ENCODE measurements at regions not wholly inside any gene's neighbourhood (a gene's known extent, or its start where the extent isn't known, plus 50 kb on each side); places are given as distances from the start of the nearest gene placed in this dataset.

GRCh38 chr3:30343067-30343831, 263.2 kb upstream of the TGFBR2 start:
- ChIA-PET CTCF (no interaction called here), POLR2A (no interaction called here)
- TF ChIP-seq TARDBP (IDR thresholded peaks at IDR 0.05) (no peak), ZNF384 (IDR thresholded peaks at IDR 0.05) (no peak), LEF1 (IDR thresholded peaks at IDR 0.05; ENCODE audit: borderline replicate concordance) (no peak), ELF4 (IDR thresholded peaks at IDR 0.05) (no peak), FOXM1 (IDR thresholded peaks at IDR 0.05; ENCODE audit: borderline replicate concordance) (no peak), BHLHE40 (IDR thresholded peaks at IDR 0.05; ENCODE audit: borderline replicate concordance) (no peak), HDGF (IDR thresholded peaks at IDR 0.05; ENCODE audit: borderline replicate concordance) (no peak)

GRCh38 chr3:30343861-30344260, 262.5 kb upstream of the TGFBR2 start:
- POLR2A ChIA-PET = no interaction called here

More at GRCh38 chr3:30343067-30343831, 263.2 kb upstream of the TGFBR2 start:
- no peak for DNase-seq (ENCODE audit: extremely low spot score)

DNA sequence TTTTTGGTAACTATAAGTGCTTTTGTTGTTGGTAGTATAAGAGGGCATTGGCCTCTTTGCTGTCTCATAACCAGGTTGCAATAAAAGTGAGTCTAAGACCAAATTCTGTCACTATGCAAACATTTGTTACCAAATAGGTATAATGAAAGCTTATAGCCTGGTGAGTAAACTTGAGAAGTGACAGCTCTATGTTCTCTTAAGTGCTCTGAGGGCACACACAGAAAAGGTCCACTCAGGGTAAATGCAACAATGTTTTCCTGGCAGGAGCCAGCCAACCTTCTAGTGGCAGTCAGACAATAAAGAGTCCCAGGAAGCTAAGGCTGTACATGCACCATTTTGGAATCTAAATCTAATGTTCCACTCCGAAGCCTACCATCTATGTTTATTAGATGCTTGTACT, 262.1 kb upstream of the TGFBR2 start:
- no peak for DNase-seq (ENCODE audit: extremely low spot score)
- no peak for TF ChIP-seq CTBP1 (IDR thresholded peaks at IDR 0.05; ENCODE audit: borderline replicate concordance)
- no peak for TF ChIP-seq ARNT (IDR thresholded peaks at IDR 0.05)
- no peak for TF ChIP-seq SP1 (IDR thresholded peaks at IDR 0.05)
- TF ChIP-seq TARDBP (IDR thresholded peaks at IDR 0.05) = no peak
- TF ChIP-seq L3MBTL2 (conservative IDR thresholded peaks at IDR 0.05) = no peak
- TF ChIP-seq ELF4 (IDR thresholded peaks at IDR 0.05) = no peak
- TF ChIP-seq HDGF (IDR thresholded peaks at IDR 0.05; ENCODE audit: borderline replicate concordance) = no peak
- TF ChIP-seq LEF1 (IDR thresholded peaks at IDR 0.05; ENCODE audit: borderline replicate concordance) = no peak
- TF ChIP-seq NFRKB (IDR thresholded peaks at IDR 0.05) = no peak
- ChIA-PET CTCF (no interaction called here), POLR2A (no interaction called here)

More at GRCh38 chr3:30343861-30344260, 262.5 kb upstream of the TGFBR2 start:
- no peak for DNase-seq (ENCODE audit: extremely low spot score)
- no peak for TF ChIP-seq L3MBTL2 (conservative IDR thresholded peaks at IDR 0.05)
- no peak for TF ChIP-seq TARDBP (IDR thresholded peaks at IDR 0.05)
- TF ChIP-seq ELF4 (IDR thresholded peaks at IDR 0.05) = no peak
- TF ChIP-seq, protein P1, sequence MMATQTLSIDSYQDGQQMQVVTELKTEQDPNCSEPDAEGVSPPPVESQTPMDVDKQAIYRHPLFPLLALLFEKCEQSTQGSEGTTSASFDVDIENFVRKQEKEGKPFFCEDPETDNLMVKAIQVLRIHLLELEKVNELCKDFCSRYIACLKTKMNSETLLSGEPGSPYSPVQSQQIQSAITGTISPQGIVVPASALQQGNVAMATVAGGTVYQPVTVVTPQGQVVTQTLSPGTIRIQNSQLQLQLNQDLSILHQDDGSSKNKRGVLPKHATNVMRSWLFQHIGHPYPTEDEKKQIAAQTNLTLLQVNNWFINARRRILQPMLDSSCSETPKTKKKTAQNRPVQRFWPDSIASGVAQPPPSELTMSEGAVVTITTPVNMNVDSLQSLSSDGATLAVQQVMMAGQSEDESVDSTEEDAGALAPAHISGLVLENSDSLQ (IDR thresholded peaks at IDR 0.05) = no peak
- CTCF ChIA-PET = no interaction called here

- DNase-seq (ENCODE audit: extremely low spot score) = no peak
- TF ChIP-seq SP1 (IDR thresholded peaks at IDR 0.05) (no peak), SUZ12 (IDR thresholded peaks at IDR 0.05) (no peak), BHLHE40 (IDR thresholded peaks at IDR 0.05; ENCODE audit: borderline replicate concordance) (no peak), FOXK2 (IDR thresholded peaks at IDR 0.05) (no peak), TARDBP (IDR thresholded peaks at IDR 0.05) (no peak)
- CTCF ChIA-PET = no interaction called here
- POLR2A ChIA-PET = no interaction called here
Observed at GRCh38 chr3:30346933-30347320, 259.5 kb upstream of the TGFBR2 start.

- TF ChIP-seq CTBP1 (IDR thresholded peaks at IDR 0.05; ENCODE audit: borderline replicate concordance) = no peak
- TF ChIP-seq FOXM1 (IDR thresholded peaks at IDR 0.05; ENCODE audit: borderline replicate concordance) = no peak
- TF ChIP-seq, protein P1 (IDR thresholded peaks at IDR 0.05) = no peak
- no peak for TF ChIP-seq LEF1 (IDR thresholded peaks at IDR 0.05; ENCODE audit: borderline replicate concordance)
- no peak for TF ChIP-seq ARNT (IDR thresholded peaks at IDR 0.05)
- no peak for TF ChIP-seq SP1 (IDR thresholded peaks at IDR 0.05)
- no peak for TF ChIP-seq HDGF (IDR thresholded peaks at IDR 0.05; ENCODE audit: borderline replicate concordance)
- no peak for TF ChIP-seq NFRKB (IDR thresholded peaks at IDR 0.05)
- TF ChIP-seq L3MBTL2 (conservative IDR thresholded peaks at IDR 0.05) = no peak
- TF ChIP-seq FOXA1 (IDR thresholded peaks at IDR 0.05) = no peak
- TF ChIP-seq ELF4 (IDR thresholded peaks at IDR 0.05) = no peak
- no peak for TF ChIP-seq TARDBP (IDR thresholded peaks at IDR 0.05)
- no peak for TF ChIP-seq BHLHE40 (IDR thresholded peaks at IDR 0.05; ENCODE audit: borderline replicate concordance)
- TF ChIP-seq SUZ12 (IDR thresholded peaks at IDR 0.05) = no peak
- no peak for TF ChIP-seq ZNF384 (IDR thresholded peaks at IDR 0.05)
- DNase-seq (ENCODE audit: extremely low spot score) = no peak
- CTCF ChIA-PET = no interaction called here
- POLR2A ChIA-PET = no interaction called here
Observed at GRCh38 chr3:30347679-30348216, 258.7 kb upstream of the TGFBR2 start.

GRCh38 chr3:30349507-30349906, 256.9 kb upstream of the TGFBR2 start:
- TF ChIP-seq SP1 (IDR thresholded peaks at IDR 0.05) (no peak), FOXK2 (IDR thresholded peaks at IDR 0.05) (no peak), FOXA1 (IDR thresholded peaks at IDR 0.05) (no peak)
- POLR2A ChIA-PET = no interaction called here
- DNase-seq (ENCODE audit: extremely low spot score) = no peak
- CTCF ChIA-PET = no interaction called here

- ChIA-PET CTCF (no interaction called here), POLR2A (no interaction called here)
- no peak for DNase-seq (ENCODE audit: extremely low spot score)
- no peak for TF ChIP-seq CTBP1 (IDR thresholded peaks at IDR 0.05; ENCODE audit: borderline replicate concordance)
- no peak for TF ChIP-seq ELF4 (IDR thresholded peaks at IDR 0.05)
- TF ChIP-seq FOXA1 (IDR thresholded peaks at IDR 0.05) = no peak
- TF ChIP-seq FOXM1 (IDR thresholded peaks at IDR 0.05; ENCODE audit: borderline replicate concordance) = no peak
- TF ChIP-seq HDGF (IDR thresholded peaks at IDR 0.05; ENCODE audit: borderline replicate concordance) = no peak
- no peak for TF ChIP-seq BHLHE40 (IDR thresholded peaks at IDR 0.05; ENCODE audit: borderline replicate concordance)
- TF ChIP-seq FOXK2 (IDR thresholded peaks at IDR 0.05) = no peak
- no peak for TF ChIP-seq TARDBP (IDR thresholded peaks at IDR 0.05)
Observed at GRCh38 chr3:30350011-30350410, 256.4 kb upstream of the TGFBR2 start.

Measured in HEK293T (cell line).